KMS-11 (cell line): ENCODE measurements at regions not wholly inside any gene's neighbourhood (a gene's known extent, or its start where the extent isn't known, plus 50 kb on each side); places are given as distances from the start of the nearest gene placed in this dataset.

Experiments used
- H2AFZ ChIP-seq: fragments of 200-600 bp; sonication (generic); 2 replicates; pipeline ENCODE4 v1.6.1; 2016; ENCODE audit warnings: antibody characterized with exemption, mixed run types, low read depth
- H3K27ac ChIP-seq: fragments of 200-600 bp; sonication (generic); 2 replicates; pipeline ENCODE4 v1.6.1; 2016; ENCODE audit warnings: mild to moderate bottlenecking, mixed run types
- H3K27me3 ChIP-seq: fragments of 200-600 bp; sonication (generic); 2 replicates; pipeline ENCODE4 v1.6.1; 2017; ENCODE audit warnings: mild to moderate bottlenecking, low read depth, mixed run types, moderate library complexity; ENCODE audit not compliant: insufficient read depth
- H3K36me3 ChIP-seq: fragments of 200-600 bp; sonication (generic); 2 replicates; pipeline ENCODE4 v1.6.1; 2017; ENCODE audit warnings: mild to moderate bottlenecking, mixed run types; ENCODE audit not compliant: insufficient read depth
- H3K4me1 ChIP-seq: fragments of 200-600 bp; sonication (generic); 2 replicates; pipeline ENCODE4 v1.6.1; 2016; ENCODE audit warnings: mild to moderate bottlenecking, low read depth, mixed run types; ENCODE audit not compliant: poor library complexity, severe bottlenecking
- H3K4me2 ChIP-seq: fragments of 200-600 bp; sonication (generic); 2 replicates; pipeline ENCODE4 v1.7.0; 2016; ENCODE audit warnings: mild to moderate bottlenecking, mixed run types
- H3K4me3 ChIP-seq: fragments of 200-600 bp; sonication (generic); IDR thresholded peaks from 2 replicates; pipeline ENCODE4 v1.6.1; 2017; ENCODE audit warnings: low read depth, low read length, mixed read lengths; ENCODE audit not compliant: insufficient read depth
- H3K79me2 ChIP-seq: fragments of 200-600 bp; sonication (generic); 2 replicates; pipeline ENCODE4 v1.6.1; 2016; ENCODE audit warnings: low read depth, mixed run types; ENCODE audit not compliant: insufficient read depth
- H3K9ac ChIP-seq: fragments of 200-600 bp; sonication (generic); 2 replicates; pipeline ENCODE4 v1.6.1; 2016; ENCODE audit warnings: mild to moderate bottlenecking, mixed run types
- H4K20me1 ChIP-seq: fragments of 200-600 bp; sonication (generic); 2 replicates; pipeline ENCODE4 v1.6.1; 2016; ENCODE audit warnings: mild to moderate bottlenecking, mixed run types; ENCODE audit not compliant: insufficient read depth
- CTCF ChIP-seq: fragments of 200-600 bp; sonication (generic); conservative IDR thresholded peaks from 2 replicates; pipeline ENCODE4 v1.6.1; 2017; ENCODE audit warnings: low read depth, mild to moderate bottlenecking, antibody characterized with exemption, low read length, moderate library complexity, mixed read lengths

- Histone ChIP-seq H3K36me3 (no peaks in the 10 kb centered on the region), H3K27me3 (no peaks in the 10 kb centered on the region), H3K4me3 (no peak overlapping the region), H3K79me2 (no peaks in the 10 kb centered on the region), H3K4me1 (no peaks in the 10 kb centered on the region), H2AFZ (no peak overlapping the region), H3K4me2 (no peak overlapping the region), H3K27ac (no peak overlapping the region), H4K20me1 (no peaks in the 10 kb centered on the region), H3K9ac (no peak overlapping the region)
- TF ChIP-seq CTCF = no peak
These were observed 176.0 kb upstream of the FREM1 start for GRCh38 chr9:15086156-15086763.

GRCh38 chr9:15081021-15081753 lies 171.0 kb upstream of the FREM1 start:
- H3K9ac ChIP-seq = no peak overlapping the region
- H2AFZ ChIP-seq = no peak overlapping the region
- H3K4me3 ChIP-seq = no peak overlapping the region
- no peaks in the 10 kb centered on the region for H3K4me1 ChIP-seq
- no peaks in the 10 kb centered on the region for H3K36me3 ChIP-seq
- no peaks in the 10 kb centered on the region for H4K20me1 ChIP-seq
- no peak overlapping the region for H3K4me2 ChIP-seq
- no peak for TF ChIP-seq CTCF
- H3K79me2 ChIP-seq = no peaks in the 10 kb centered on the region
- no peaks in the 10 kb centered on the region for H3K27me3 ChIP-seq
- H3K27ac ChIP-seq = no peak overlapping the region

GRCh38 chr9:15080401-15080800 lies 170.2 kb upstream of the FREM1 start:
- Histone ChIP-seq H4K20me1 (no peaks in the 10 kb centered on the region), H3K79me2 (no peaks in the 10 kb centered on the region), H3K4me3 (no peak overlapping the region), H3K27ac (no peak overlapping the region), H3K27me3 (no peaks in the 10 kb centered on the region), H3K4me1 (no peaks in the 10 kb centered on the region), H3K36me3 (no peaks in the 10 kb centered on the region), H2AFZ (no peak overlapping the region), H3K4me2 (no peak overlapping the region), H3K9ac (no peak overlapping the region)
- TF ChIP-seq CTCF = no peak

- TF ChIP-seq CTCF = no peak
These were observed 169.8 kb upstream of the FREM1 start for GRCh38 chr9:15079989-15080388.

More at GRCh38 chr9:15079989-15080388, 169.8 kb upstream of the FREM1 start:
- no peaks in the 10 kb centered on the region for H3K36me3 ChIP-seq
- no peaks in the 10 kb centered on the region for H3K79me2 ChIP-seq
- H3K9ac ChIP-seq = no peak overlapping the region
- no peak overlapping the region for H3K27ac ChIP-seq
- no peaks in the 10 kb centered on the region for H4K20me1 ChIP-seq
- no peaks in the 10 kb centered on the region for H3K4me1 ChIP-seq
- no peak overlapping the region for H3K4me2 ChIP-seq
- no peak overlapping the region for H2AFZ ChIP-seq
- no peak overlapping the region for H3K4me3 ChIP-seq
- no peaks in the 10 kb centered on the region for H3K27me3 ChIP-seq
